ENCODE measurements at regions not wholly inside any gene's neighbourhood (a gene's known extent, or its start where the extent isn't known, plus 50 kb on each side); places are given as distances from the start of the nearest gene placed in this dataset.

DNA sequence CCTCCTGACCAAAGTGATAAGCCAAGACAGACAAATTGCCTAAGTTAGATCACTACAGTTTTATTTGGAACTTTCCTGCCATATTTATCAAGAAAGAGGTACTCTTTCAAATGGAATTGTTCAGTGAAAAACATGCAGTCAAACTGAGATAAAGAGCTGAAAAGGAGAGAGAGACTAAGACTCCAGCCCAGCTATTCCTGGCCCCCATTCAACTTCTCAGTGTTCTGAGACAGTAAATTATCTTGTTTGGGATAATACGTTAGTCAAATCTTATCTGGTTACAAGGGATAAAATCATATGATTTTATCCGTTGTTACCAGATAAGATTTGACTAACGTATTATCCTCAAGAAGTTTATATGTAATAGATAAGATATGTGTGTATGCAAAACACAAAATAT lies 67.6 kb upstream of the CMC1 start:
- no peak for ATAC-seq
- intact Hi-C loops (cut with DNase I), result no loop called here
- DNase-seq (ENCODE audit: missing footprints), result no peak

DNA sequence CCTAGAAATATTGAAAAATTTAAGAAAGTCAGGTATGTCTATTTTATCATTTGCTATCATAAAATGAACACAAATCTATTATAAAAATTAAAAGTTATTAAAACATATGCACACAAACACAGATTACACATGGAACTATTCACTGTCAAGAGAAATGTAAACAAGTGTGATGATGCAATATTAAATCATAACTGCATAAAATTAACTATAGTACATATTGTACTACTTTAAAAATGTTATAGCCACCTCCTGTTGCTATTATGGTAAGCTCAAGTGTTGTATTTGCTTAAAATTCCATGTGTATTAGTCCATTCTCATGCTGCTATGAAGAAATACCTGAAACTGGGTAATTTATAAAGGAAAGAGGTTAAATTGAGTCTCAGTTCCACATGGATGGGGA lies 54.7 kb upstream of the CMC1 start:
- ATAC-seq (no peak), DNase-seq (ENCODE audit: missing footprints) (no peak)
- intact Hi-C loops (cut with DNase I), result no loop called here

- no peak for DNase-seq (ENCODE audit: missing footprints)
- intact Hi-C loops (cut with DNase I), result no loop called here
- ATAC-seq, result no peak
Measured at GRCh38 chr3:28188686-28189085, 52.7 kb upstream of the CMC1 start.

- intact Hi-C loops (cut with DNase I), result no loop called here
- ATAC-seq (no peak), DNase-seq (ENCODE audit: missing footprints) (no peak)
Measured at GRCh38 chr3:28191363-28191762, 50.1 kb upstream of the CMC1 start.
